Progenitor cell of endocrine pancreas (in vitro differentiated cells): ENCODE measurements at regions not wholly inside any gene's neighbourhood (a gene's known extent, or its start where the extent isn't known, plus 50 kb on each side); places are given as distances from the start of the nearest gene placed in this dataset.

Experiments used
- DNase-seq: peaks from one replicate; pipeline ENCODE4 v3.0.0; 2021; ENCODE audit warnings: low spot score; ENCODE audit not compliant: unreplicated experiment
- H3K27ac Mint-ChIP-seq: 2 replicates; pipeline ENCODE4 v1.8.0; 2021; ENCODE audit warnings: mild to moderate bottlenecking, moderate library complexity, mixed read lengths
- H3K27me3 Mint-ChIP-seq: 2 replicates; pipeline ENCODE4 v1.8.0; 2021; ENCODE audit warnings: mixed read lengths
- H3K36me3 Mint-ChIP-seq: 2 replicates; pipeline ENCODE4 v1.8.0; 2022; ENCODE audit warnings: mixed read lengths; ENCODE audit not compliant: insufficient read depth
- H3K4me1 Mint-ChIP-seq: 2 replicates; pipeline ENCODE4 v1.8.0; 2021; ENCODE audit warnings: low read depth, mixed read lengths
- H3K4me3 Mint-ChIP-seq: 2 replicates; pipeline ENCODE4 v1.8.0; 2021; ENCODE audit warnings: low read depth, mild to moderate bottlenecking, moderate library complexity, mixed read lengths
- H3K9me3 Mint-ChIP-seq: 2 replicates; pipeline ENCODE4 v1.8.0; 2021; ENCODE audit warnings: low read depth, mixed read lengths
- TF ChIP-seq, protein P1 (sequence below): fragments of 200-600 bp; sonication (generic); IDR thresholded peaks from one replicate; pipeline ENCODE4 v1.5.0; 2021; ENCODE audit warnings: antibody characterized with exemption, mild to moderate bottlenecking; ENCODE audit not compliant: unreplicated experiment

- H3K9me3 Mint-ChIP-seq, result peaks cover 4% of the 10 kb centered on the region
- H3K4me3 Mint-ChIP-seq, result no peak overlapping the region
- H3K27ac Mint-ChIP-seq, result peak overlapping the region; percentile 92
- DNase-seq, result peak; percentile 9
- H3K4me1 Mint-ChIP-seq, result peaks cover 11% of the 10 kb centered on the region
- H3K27me3 Mint-ChIP-seq, result no peaks in the 10 kb centered on the region
- H3K36me3 Mint-ChIP-seq, result no peaks in the 10 kb centered on the region
- TF ChIP-seq, protein P1, sequence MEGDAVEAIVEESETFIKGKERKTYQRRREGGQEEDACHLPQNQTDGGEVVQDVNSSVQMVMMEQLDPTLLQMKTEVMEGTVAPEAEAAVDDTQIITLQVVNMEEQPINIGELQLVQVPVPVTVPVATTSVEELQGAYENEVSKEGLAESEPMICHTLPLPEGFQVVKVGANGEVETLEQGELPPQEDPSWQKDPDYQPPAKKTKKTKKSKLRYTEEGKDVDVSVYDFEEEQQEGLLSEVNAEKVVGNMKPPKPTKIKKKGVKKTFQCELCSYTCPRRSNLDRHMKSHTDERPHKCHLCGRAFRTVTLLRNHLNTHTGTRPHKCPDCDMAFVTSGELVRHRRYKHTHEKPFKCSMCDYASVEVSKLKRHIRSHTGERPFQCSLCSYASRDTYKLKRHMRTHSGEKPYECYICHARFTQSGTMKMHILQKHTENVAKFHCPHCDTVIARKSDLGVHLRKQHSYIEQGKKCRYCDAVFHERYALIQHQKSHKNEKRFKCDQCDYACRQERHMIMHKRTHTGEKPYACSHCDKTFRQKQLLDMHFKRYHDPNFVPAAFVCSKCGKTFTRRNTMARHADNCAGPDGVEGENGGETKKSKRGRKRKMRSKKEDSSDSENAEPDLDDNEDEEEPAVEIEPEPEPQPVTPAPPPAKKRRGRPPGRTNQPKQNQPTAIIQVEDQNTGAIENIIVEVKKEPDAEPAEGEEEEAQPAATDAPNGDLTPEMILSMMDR, result no peak
Observed at GRCh38 chr4:148782284-148782683, 340.1 kb upstream of the NR3C2 start.

DNA sequence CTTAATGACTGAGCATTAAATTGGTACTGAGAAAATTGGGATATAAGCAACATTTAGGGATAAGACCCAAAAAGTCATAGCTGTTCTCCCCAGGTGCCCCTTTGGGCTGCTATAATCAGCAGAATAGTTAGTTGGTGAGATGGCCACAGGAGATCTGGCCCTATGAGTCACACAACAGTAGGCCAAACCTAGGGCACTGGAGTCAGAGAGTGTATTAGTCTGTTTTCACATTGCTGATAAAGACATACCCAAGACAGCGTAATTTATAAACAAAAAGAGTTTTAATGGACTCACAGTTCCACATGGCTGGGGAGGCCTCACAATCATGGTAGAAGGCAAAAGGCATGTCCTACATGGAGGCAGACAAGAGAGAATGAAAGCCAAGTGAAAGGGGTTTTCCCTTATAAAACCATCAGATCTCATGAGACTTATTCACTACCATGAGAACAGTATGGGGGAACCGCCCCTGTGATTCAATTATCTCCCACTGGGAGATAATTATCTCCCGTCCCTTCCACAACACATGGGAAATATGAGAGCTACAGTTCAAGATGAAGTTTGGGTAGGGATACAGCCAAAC is 338.3 kb upstream of the NR3C2 start:
- Mint-ChIP-seq H3K4me3 (no peak overlapping the region), H3K27me3 (no peaks in the 10 kb centered on the region), H3K36me3 (no peaks in the 10 kb centered on the region), H3K27ac (no peak overlapping the region), H3K4me1 (peaks cover 11% of the 10 kb centered on the region), H3K9me3 (peaks cover 4% of the 10 kb centered on the region)
- no peak for DNase-seq
- TF ChIP-seq, protein P1, result no peak

GRCh38 chr4:148779771-148780170 is 337.6 kb upstream of the NR3C2 start:
- Mint-ChIP-seq H3K9me3 (peaks cover 4% of the 10 kb centered on the region), H3K4me3 (no peak overlapping the region), H3K4me1 (peaks cover 11% of the 10 kb centered on the region), H3K36me3 (no peaks in the 10 kb centered on the region), H3K27ac (no peak overlapping the region), H3K27me3 (no peaks in the 10 kb centered on the region)
- TF ChIP-seq, protein P1, result no peak
- DNase-seq, result no peak

DNA sequence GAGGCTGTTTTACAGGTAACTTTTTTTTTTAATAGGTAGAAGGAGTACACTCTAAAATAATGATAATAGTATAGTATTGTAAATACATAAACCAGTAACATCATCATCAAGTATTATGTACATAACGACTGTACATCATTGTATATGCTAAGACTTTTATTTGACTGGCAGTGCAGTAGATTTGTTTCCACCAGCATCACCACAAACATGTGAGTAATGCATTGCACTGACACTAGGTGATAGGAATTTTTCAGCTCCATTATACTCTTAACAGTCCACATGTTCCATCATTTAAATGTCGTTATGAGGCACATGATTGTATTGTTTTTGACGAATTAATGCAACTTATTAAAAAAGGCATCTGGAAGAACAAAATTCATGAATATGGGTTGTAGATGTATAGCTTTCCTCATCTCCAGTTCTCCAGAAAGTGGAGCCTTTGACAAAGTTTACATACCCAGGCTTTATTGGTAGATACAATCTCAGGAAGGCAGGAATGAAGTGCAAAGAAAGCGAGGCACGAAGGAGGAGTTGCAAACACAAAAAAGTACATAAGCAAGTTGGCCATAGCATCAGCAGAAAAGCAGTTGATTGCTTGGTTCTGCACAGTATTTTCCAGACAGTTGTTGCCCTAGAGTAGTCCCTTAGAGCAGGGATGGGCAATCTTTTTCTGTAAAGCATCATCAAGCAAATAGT is 336.9 kb upstream of the NR3C2 start:
- TF ChIP-seq, protein P1, result no peak
- Mint-ChIP-seq H3K4me1 (peaks cover 11% of the 10 kb centered on the region), H3K27me3 (no peaks in the 10 kb centered on the region), H3K9me3 (peaks cover 4% of the 10 kb centered on the region), H3K4me3 (no peak overlapping the region), H3K27ac (no peak overlapping the region), H3K36me3 (no peaks in the 10 kb centered on the region)
- no peak for DNase-seq

DNA sequence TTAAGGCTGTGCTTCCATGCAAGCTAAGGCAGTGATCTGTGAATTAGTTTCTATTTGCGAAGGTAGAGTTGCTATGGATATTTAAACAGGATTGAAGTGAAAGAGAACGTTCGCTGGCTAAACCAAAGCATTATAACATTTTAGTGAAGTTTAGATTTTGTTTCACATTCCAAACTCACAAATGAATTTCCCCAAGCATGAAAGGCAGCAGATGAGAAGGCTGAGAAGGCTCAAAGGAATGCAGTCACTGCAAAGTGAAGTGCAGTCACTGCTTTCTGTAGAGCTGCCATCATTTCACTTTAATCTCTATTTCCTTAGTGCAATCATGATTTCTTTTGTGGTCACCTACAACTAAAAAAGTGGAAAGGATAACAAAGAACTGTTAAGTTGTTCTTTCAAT is 334.7 kb upstream of the NR3C2 start:
- H3K9me3 Mint-ChIP-seq, result no peaks in the 10 kb centered on the region
- TF ChIP-seq, protein P1, result no peak
- no peak overlapping the region for H3K4me3 Mint-ChIP-seq
- H3K27me3 Mint-ChIP-seq, result peaks cover 4% of the 10 kb centered on the region
- H3K27ac Mint-ChIP-seq, result no peak overlapping the region
- H3K36me3 Mint-ChIP-seq, result no peaks in the 10 kb centered on the region
- H3K4me1 Mint-ChIP-seq, result peaks cover 3% of the 10 kb centered on the region
- no peak for DNase-seq
